HG03039 (cell line): ENCODE measurements at regions not wholly inside any gene's neighbourhood (a gene's known extent, or its start where the extent isn't known, plus 50 kb on each side); places are given as distances from the start of the nearest gene placed in this dataset.

Experiments
- ATAC-seq: cut with Tn5 transposase; IDR thresholded peaks from one replicate; pipeline ENCODE4 v1.9.1; 2021; ENCODE audit warnings: mild to moderate bottlenecking, moderate library complexity; ENCODE audit not compliant: unreplicated experiment

- no peak for ATAC-seq
Measured at GRCh38 chr14:34138175-34138574, 187.3 kb upstream of the EGLN3 start.

GRCh38 chr14:34137001-34137745 lies 186.3 kb upstream of the EGLN3 start:
- ATAC-seq, result no peak

GRCh38 chr14:34135492-34135891 lies 184.6 kb upstream of the EGLN3 start:
- no peak for ATAC-seq

GRCh38 chr14:34134484-34134883 lies 183.6 kb upstream of the EGLN3 start:
- no peak for ATAC-seq

- no peak for ATAC-seq
Measured at GRCh38 chr14:34129927-34130552, 179.2 kb upstream of the EGLN3 start.

- ATAC-seq, result no peak
Measured at GRCh38 chr14:34128665-34129064, 177.8 kb upstream of the EGLN3 start.

GRCh38 chr14:34126586-34126985 lies 175.7 kb upstream of the EGLN3 start:
- ATAC-seq, result no peak

- ATAC-seq, result no peak
Measured at GRCh38 chr14:34124585-34124984, 173.7 kb upstream of the EGLN3 start.

- ATAC-seq, result no peak
Measured at GRCh38 chr14:34122650-34123049, 171.8 kb upstream of the EGLN3 start.

- ATAC-seq, result no peak
Measured at GRCh38 chr14:34122081-34122480, 171.2 kb upstream of the EGLN3 start.

- ATAC-seq, result no peak
Measured at GRCh38 chr14:34120185-34120977, 169.5 kb upstream of the EGLN3 start.

- ATAC-seq, result no peak
Measured at GRCh38 chr14:34119107-34119858, 168.4 kb upstream of the EGLN3 start.

GRCh38 chr14:34113991-34114390 lies 163.1 kb upstream of the EGLN3 start:
- ATAC-seq, result no peak

- no peak for ATAC-seq
Measured at GRCh38 chr14:34113005-34113511, 162.2 kb upstream of the EGLN3 start.

GRCh38 chr14:34111953-34112352 lies 161.1 kb upstream of the EGLN3 start:
- no peak for ATAC-seq

GRCh38 chr14:34111505-34111904 lies 160.6 kb upstream of the EGLN3 start:
- ATAC-seq, result no peak

- no peak for ATAC-seq
Measured at GRCh38 chr14:34110531-34110930, 159.7 kb upstream of the EGLN3 start.

- ATAC-seq, result no peak
Measured at GRCh38 chr14:34107441-34107840, 156.6 kb upstream of the EGLN3 start.

GRCh38 chr14:34106310-34106709 lies 155.4 kb upstream of the EGLN3 start:
- no peak for ATAC-seq

- no peak for ATAC-seq
Measured at GRCh38 chr14:34104489-34105397, 153.9 kb upstream of the EGLN3 start.
